Nephron progenitor cell (in vitro differentiated cells): ENCODE measurements at regions not wholly inside any gene's neighbourhood (a gene's known extent, or its start where the extent isn't known, plus 50 kb on each side); places are given as distances from the start of the nearest gene placed in this dataset.

Experiments
- DNase-seq: peaks from one replicate; pipeline ENCODE4 v3.0.0; 2021
- H3K27ac Mint-ChIP-seq: 2 replicates; pipeline ENCODE4 v1.8.0; 2021; ENCODE audit warnings: mild to moderate bottlenecking, moderate library complexity, mixed read lengths
- H3K27me3 Mint-ChIP-seq: 2 replicates; pipeline ENCODE4 v1.8.0; 2021; ENCODE audit warnings: mild to moderate bottlenecking, low read depth, mixed read lengths; ENCODE audit not compliant: poor library complexity
- H3K36me3 Mint-ChIP-seq: 2 replicates; pipeline ENCODE4 v1.8.0; 2021; ENCODE audit warnings: low read depth, mixed read lengths
- H3K4me1 Mint-ChIP-seq: 2 replicates; pipeline ENCODE4 v1.8.0; 2021; ENCODE audit warnings: mixed read lengths
- H3K4me3 Mint-ChIP-seq: 2 replicates; pipeline ENCODE4 v1.8.0; 2021; ENCODE audit warnings: mild to moderate bottlenecking, moderate library complexity, mixed read lengths
- H3K9me3 Mint-ChIP-seq: 2 replicates; pipeline ENCODE4 v1.8.0; 2021; ENCODE audit warnings: mild to moderate bottlenecking, moderate library complexity, mixed read lengths
- CTCF ChIP-seq: fragments of 200-600 bp; sonication (generic); IDR thresholded peaks from 2 replicates; pipeline ENCODE4 v1.5.0; 2021; ENCODE audit warnings: antibody characterized with exemption

GRCh38 chr10:25661632-25662031 lies 272.4 kb upstream of the MYO3A start:
- H3K4me3 Mint-ChIP-seq = no peak overlapping the region
- no peak overlapping the region for H3K27ac Mint-ChIP-seq

GRCh38 chr10:25666276-25666675 lies 267.8 kb upstream of the MYO3A start:
- no peaks in the 10 kb centered on the region for H3K4me1 Mint-ChIP-seq
- H3K9me3 Mint-ChIP-seq = no peaks in the 10 kb centered on the region

More at GRCh38 chr10:25661632-25662031, 272.4 kb upstream of the MYO3A start:
- TF ChIP-seq CTCF = no peak
- Mint-ChIP-seq H3K36me3 (no peaks in the 10 kb centered on the region), H3K9me3 (no peaks in the 10 kb centered on the region), H3K4me1 (no peaks in the 10 kb centered on the region), H3K27me3 (peaks cover 4% of the 10 kb centered on the region)
- DNase-seq = no peak

GRCh38 chr10:25675204-25675603 lies 258.8 kb upstream of the MYO3A start:
- H3K36me3 Mint-ChIP-seq = no peaks in the 10 kb centered on the region

More at GRCh38 chr10:25666276-25666675, 267.8 kb upstream of the MYO3A start:
- no peak for DNase-seq
- Mint-ChIP-seq H3K36me3 (no peaks in the 10 kb centered on the region), H3K27me3 (no peaks in the 10 kb centered on the region), H3K4me3 (no peak overlapping the region), H3K27ac (no peak overlapping the region)
- no peak for TF ChIP-seq CTCF

GRCh38 chr10:25675615-25676014 lies 258.4 kb upstream of the MYO3A start:
- Mint-ChIP-seq H3K9me3 (peaks cover 6% of the 10 kb centered on the region), H3K4me1 (no peaks in the 10 kb centered on the region), H3K27ac (no peak overlapping the region), H3K4me3 (no peak overlapping the region), H3K36me3 (no peaks in the 10 kb centered on the region), H3K27me3 (peaks cover under 1% of the 10 kb centered on the region)
- no peak for TF ChIP-seq CTCF
- DNase-seq = no peak

More at GRCh38 chr10:25675204-25675603, 258.8 kb upstream of the MYO3A start:
- Mint-ChIP-seq H3K4me3 (no peak overlapping the region), H3K27ac (no peak overlapping the region), H3K9me3 (peaks cover 6% of the 10 kb centered on the region), H3K4me1 (no peaks in the 10 kb centered on the region), H3K27me3 (no peaks in the 10 kb centered on the region)
- no peak for TF ChIP-seq CTCF
- no peak for DNase-seq

- H3K36me3 Mint-ChIP-seq = no peaks in the 10 kb centered on the region
- peaks cover 15% of the 10 kb centered on the region for H3K4me1 Mint-ChIP-seq
- peaks cover 3% of the 10 kb centered on the region for H3K27me3 Mint-ChIP-seq
- TF ChIP-seq CTCF = no peak
- no peak overlapping the region for H3K4me3 Mint-ChIP-seq
- DNase-seq = no peak
- peaks cover 6% of the 10 kb centered on the region for H3K9me3 Mint-ChIP-seq
- no peak overlapping the region for H3K27ac Mint-ChIP-seq
Measured at GRCh38 chr10:25678220-25678619, 255.8 kb upstream of the MYO3A start.

GRCh38 chr10:25678666-25679065 lies 255.4 kb upstream of the MYO3A start:
- Mint-ChIP-seq H3K4me1 (peaks cover 15% of the 10 kb centered on the region), H3K36me3 (no peaks in the 10 kb centered on the region), H3K27ac (no peak overlapping the region), H3K9me3 (peaks cover 6% of the 10 kb centered on the region), H3K27me3 (peaks cover 3% of the 10 kb centered on the region), H3K4me3 (no peak overlapping the region)
- TF ChIP-seq CTCF = no peak
- no peak for DNase-seq
